PFSK-1 (cell line): ENCODE measurements at regions not wholly inside any gene's neighbourhood (a gene's known extent, or its start where the extent isn't known, plus 50 kb on each side); places are given as distances from the start of the nearest gene placed in this dataset.

Experiments
- FOXP2 ChIP-seq: optimal IDR thresholded peaks from 2 replicates; pipeline ENCODE3; 2011; ENCODE audit warnings: borderline replicate concordance, control low read depth, inconsistent platforms; ENCODE audit not compliant: insufficient read depth; ENCODE audit errors: extremely low read length, extremely low read depth
- POLR2AphosphoS5 ChIP-seq: IDR thresholded peaks from 2 replicates; pipeline ENCODE4 v1.6.1; 2012; ENCODE audit warnings: low read depth, mild to moderate bottlenecking, control low read depth, low read length, moderate library complexity
- SIN3A ChIP-seq: IDR thresholded peaks from 2 replicates; pipeline ENCODE4 v1.6.1; 2012; ENCODE audit warnings: mild to moderate bottlenecking, low read length, moderate library complexity, borderline replicate concordance; ENCODE audit not compliant: insufficient read depth
- TAF1 ChIP-seq: IDR thresholded peaks from 2 replicates; pipeline ENCODE4 v1.6.1; 2012; ENCODE audit warnings: low read length, control low read depth, borderline replicate concordance; ENCODE audit not compliant: insufficient read depth
- TF ChIP-seq, protein P1 (sequence below), 2 experiments: IDR thresholded peaks; 2 replicates each; pipeline versions ENCODE4 v1.6.1 to v1.8.0; 2011 to 2012; ENCODE audit warnings: low read depth in 2 of 2, low read length in 2 of 2, control low read depth in 1 of 2, inconsistent platforms in 1 of 2, mild to moderate bottlenecking in 1 of 2, moderate library complexity in 1 of 2; ENCODE audit not compliant: insufficient read depth in 1 of 2

DNA sequence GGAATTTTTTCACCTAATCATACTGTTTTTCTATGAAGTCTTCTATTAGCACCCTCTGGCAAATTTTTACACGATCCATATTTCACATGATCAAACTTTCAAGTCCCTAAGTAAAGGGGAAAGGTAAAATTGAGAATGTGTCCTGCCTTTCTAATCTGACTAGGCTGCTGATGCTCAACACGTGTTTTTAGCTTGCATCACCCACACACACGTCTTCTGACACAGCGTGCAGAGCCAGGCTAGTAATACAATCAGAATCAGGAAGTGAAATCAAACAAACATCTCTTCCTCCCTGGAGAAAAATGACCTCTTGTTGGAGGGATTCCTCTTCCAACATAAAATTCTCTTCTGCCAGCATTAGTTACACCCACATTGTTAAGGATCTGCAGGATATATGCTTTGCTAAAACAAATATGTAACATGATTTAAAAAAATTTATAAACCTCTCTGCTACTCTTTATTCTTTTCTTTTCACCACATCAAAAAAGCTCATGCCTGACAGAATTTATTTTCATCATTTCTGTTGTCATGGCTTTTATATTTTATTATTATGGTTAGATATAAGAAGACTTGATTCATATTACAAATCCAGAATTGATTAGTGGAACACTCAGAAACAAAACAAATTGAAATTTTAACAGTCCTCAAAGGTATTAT, 122.4 kb downstream of the RAP2B start:
- TF ChIP-seq POLR2AphosphoS5 (peak; percentile 32; the same call in 1 of the 2 replicates), TAF1 (no peak), SIN3A (peak; percentile 96; the same call in 1 of the 2 replicates), FOXP2 (no peak)
- TF ChIP-seq, protein P1, sequence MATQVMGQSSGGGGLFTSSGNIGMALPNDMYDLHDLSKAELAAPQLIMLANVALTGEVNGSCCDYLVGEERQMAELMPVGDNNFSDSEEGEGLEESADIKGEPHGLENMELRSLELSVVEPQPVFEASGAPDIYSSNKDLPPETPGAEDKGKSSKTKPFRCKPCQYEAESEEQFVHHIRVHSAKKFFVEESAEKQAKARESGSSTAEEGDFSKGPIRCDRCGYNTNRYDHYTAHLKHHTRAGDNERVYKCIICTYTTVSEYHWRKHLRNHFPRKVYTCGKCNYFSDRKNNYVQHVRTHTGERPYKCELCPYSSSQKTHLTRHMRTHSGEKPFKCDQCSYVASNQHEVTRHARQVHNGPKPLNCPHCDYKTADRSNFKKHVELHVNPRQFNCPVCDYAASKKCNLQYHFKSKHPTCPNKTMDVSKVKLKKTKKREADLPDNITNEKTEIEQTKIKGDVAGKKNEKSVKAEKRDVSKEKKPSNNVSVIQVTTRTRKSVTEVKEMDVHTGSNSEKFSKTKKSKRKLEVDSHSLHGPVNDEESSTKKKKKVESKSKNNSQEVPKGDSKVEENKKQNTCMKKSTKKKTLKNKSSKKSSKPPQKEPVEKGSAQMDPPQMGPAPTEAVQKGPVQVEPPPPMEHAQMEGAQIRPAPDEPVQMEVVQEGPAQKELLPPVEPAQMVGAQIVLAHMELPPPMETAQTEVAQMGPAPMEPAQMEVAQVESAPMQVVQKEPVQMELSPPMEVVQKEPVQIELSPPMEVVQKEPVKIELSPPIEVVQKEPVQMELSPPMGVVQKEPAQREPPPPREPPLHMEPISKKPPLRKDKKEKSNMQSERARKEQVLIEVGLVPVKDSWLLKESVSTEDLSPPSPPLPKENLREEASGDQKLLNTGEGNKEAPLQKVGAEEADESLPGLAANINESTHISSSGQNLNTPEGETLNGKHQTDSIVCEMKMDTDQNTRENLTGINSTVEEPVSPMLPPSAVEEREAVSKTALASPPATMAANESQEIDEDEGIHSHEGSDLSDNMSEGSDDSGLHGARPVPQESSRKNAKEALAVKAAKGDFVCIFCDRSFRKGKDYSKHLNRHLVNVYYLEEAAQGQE (IDR thresholded peaks at IDR 0.05; ENCODE audit: insufficient read depth in 1 of 2, low read depth in 2 of 2, low read length in 2 of 2), result no peak
